ENCODE measurements at regions not wholly inside any gene's neighbourhood (a gene's known extent, or its start where the extent isn't known, plus 50 kb on each side); places are given as distances from the start of the nearest gene placed in this dataset.
A peak's percentile ranks its signal among the peaks of the same experiment; 100 is the strongest.

DNA sequence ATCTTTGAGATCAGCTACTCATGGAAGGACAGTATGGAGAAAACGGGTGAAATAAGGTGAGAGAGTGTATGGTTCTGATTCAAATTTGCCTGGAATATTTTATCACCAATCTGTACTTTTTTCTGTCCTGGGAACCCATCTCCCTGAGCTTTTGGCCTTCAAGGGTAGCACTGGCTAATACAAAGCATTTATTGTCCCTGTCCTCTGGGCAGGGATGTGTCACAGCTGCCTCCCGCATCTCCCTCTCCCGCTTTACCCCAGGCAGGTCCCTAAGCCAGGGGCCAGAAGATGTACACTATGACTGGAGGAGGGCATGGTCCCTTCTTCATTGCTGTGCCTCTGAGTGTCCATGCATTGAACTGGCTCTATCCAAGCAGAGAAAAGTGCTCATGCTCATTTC is 201.7 kb upstream of the CHRNA7 start:
- DNase-seq (ENCODE audit: low read depth): no peak

- no peak for DNase-seq (ENCODE audit: low read depth)
Measured at GRCh38 chr15:31830591-31830990, 199.7 kb upstream of the CHRNA7 start.

DNA sequence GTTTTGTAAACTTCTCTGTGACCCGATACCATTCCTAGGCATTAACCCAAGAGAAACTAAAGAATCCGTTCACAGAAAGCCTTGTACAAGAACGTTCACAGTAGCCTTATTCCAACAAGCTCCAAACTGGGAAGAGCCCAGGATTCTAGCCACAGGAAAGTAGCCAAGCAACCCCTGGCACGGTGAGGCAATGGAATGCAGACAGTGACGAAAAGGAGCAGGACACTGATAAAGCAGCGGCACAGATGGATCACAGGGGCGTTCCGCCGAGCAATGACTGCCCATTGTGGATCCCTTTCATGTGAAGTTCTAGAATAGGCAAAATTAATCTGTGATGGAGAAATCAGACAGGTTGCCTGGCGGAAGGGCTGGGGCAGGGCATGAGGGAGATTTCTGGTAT is 198.7 kb upstream of the CHRNA7 start:
- DNase-seq (ENCODE audit: low read depth): no peak

GRCh38 chr15:31834654-31835053 is 195.7 kb upstream of the CHRNA7 start:
- DNase-seq (ENCODE audit: low read depth): no peak

DNA sequence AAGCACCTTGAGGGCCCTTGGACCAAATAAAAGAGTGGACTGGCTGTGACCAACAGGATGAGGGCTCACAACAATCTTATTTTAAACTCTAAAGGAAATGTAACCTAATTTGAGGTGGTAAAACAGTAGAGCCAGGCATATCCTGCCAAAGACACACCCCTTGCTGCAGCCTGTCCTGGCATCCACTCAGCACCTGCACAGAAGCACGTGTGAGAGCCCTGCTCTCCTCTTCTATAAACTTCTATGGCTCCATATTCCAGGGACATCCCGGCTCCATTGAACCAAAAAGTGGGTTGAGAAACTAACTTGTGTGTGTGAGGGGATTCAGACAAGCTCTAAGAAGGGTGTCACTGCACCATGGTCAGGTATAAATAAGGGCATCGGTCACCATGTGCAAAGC is 190.9 kb upstream of the CHRNA7 start:
- DNase-seq (ENCODE audit: low read depth): no peak

DNA sequence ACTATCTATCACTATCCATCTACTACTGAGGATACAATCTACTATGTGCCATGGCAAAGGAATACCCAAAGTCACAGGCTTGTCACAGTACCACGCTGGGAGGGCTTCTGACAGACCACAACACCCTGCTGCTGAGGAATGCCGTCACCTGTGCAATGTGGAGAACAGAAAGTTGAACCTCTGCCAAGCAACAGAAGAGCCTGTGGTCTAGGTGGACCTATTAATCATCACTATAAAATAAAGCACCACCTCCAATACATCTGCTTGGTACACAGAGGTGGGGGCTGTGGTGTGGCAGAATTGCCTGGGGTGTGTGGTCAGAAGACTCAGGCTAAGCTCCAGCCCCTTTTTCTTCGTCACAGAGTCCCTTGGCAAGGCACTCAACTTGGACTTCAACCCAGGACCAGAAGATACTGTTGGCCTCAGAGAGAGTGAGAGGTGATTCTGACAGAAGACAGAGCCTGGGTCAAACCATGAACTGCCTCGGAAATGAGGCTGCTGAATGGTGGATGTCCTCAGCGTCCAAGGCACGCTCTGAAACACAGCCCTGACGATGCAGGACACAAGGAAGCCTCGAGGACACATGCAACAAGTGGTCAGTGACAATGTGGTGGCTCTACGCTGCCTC is 189.4 kb upstream of the CHRNA7 start:
- peak; percentile 5 for DNase-seq (ENCODE audit: low read depth)

DNA sequence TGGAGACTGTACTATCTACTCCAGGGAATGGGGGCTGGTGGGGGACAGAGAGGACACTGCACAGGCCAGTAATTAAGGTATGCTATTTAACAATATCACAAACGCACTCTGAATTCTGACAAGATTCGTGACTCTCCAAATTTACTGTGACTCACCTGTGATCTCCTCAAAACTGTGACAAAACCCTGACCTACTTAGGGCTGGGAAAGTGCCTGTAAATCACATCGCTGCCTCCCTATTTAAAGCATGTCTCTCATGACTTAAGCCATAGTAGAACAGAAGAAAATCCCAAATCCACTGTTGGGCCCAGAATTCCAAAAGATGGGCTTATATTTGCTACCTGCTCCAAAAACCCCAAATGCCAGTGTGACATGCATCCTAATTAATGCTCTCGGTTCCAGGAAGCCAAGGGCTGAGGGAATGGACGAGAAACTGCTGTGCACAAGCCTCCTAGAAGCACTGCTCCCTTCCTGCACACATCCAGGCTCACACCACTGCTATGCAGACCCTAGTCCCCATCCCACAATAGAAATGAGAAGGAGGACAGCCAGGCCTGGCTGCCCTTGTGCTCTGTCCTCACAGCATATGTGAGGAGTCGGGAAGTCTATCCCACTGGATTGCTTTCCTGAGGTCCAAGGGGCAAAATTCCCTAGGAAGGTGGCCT is 187.7 kb upstream of the CHRNA7 start:
- no peak for DNase-seq (ENCODE audit: low read depth)

DNA sequence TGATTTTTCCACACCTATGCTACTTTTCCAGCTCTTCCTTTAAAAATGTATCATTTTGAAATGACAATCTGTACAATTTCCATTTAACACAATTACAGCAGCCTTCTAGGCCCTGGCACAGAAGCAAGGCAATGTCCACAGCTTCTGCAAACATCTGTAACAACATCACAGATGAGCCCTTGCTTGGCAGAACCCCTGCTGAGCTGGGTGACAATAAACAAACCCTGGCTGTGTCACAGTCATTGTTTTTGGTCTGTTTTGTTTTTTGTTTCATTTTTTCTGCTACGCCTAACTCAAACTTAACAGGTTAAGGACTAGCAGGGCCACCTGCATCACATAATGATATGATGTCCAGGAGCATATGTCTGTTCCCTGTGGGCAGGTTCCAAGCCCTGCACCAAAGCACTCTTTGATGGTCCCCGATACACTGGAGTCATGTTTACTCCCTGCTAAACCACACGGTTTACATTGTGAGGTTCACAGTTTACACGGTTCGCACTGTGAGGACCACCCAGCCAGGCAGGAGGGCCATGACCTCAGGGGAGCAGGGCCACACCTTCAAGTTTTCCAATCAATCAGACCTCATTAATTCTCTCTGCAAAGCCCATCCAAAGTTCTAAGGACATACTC is 186.8 kb upstream of the CHRNA7 start:
- DNase-seq (ENCODE audit: low read depth): no peak

DNA sequence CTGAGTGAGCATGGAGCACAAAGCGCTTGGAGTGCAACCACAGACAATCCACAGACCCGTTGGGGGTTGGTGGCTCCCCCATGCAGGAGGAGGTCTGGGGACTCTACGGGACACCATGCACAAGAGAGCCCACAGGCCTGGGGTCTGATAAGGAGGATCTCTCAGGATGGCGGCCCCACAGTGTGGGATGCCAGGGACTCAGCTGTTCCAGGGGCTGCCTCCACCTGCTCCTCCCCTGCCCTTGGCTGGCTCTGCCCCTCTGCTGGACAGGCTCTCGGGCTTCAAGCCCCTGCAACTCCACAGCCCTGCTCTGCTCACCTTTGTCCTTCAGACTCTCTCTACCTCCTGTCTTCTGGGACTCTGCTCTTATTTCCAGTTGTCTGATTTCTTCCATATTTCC is 184.5 kb upstream of the CHRNA7 start:
- DNase-seq (ENCODE audit: low read depth): no peak

- no peak for DNase-seq (ENCODE audit: low read depth)
Measured at GRCh38 chr15:31847961-31848360, 182.4 kb upstream of the CHRNA7 start.

DNA sequence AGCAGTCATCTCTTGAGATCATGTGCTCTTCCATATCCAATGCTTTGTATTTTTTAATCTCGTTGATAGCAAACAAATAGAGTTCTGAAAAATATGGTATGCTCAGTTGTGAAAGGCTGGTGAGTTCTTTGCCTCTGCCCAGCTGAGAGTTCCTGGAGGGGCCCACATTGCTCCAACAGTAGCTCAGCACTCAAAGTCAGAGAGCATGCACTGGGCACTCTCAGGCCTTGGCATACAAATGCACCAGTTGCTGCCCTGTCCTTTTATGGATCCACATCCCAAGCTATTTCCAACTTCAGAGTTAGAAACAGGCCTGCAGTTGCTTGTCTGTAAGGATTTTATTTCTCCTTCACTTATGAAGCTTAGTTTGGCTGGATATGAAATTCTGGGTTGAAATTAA is 181.7 kb upstream of the CHRNA7 start:
- no peak for DNase-seq (ENCODE audit: low read depth)

DNA sequence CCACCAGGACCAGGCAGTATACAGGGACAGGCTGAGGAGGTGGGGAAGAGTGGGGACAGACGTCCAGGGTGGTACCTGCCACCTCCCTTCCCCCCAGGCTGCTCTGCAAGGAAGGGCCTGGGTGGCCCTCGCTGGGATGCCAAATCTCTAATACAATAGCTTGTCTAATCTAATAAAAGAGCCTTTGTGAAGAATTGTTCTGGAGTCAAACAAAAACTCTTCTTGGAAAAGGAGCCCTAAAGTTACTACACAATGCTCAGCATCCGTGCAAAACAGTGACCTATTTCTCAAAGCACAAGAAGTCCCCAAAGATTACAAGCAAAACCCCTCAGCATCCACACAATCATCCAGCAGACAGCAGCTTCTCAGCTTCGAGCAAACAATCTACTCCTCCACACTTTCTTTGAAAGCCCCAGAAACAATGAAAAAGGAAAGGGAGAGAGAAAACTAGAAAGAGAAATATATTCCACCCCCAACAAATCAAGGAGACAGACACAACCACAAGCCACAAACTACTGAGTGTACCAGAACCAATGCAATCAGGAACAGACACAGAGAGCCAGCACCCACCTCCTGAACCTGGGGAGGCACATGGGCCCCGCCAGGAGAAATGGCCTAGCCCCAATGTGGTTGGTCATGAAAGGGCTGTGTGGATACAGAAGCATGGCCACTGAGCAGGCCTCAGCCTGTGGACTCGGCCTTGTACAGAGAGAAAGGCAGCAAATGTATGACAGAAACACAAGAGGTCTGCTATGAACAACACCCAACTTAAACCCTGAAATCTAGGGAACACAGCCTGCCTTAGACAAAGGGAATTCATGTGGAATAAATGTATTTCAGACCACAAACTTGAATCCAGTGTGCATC is 177.1 kb upstream of the CHRNA7 start:
- no peak for DNase-seq (ENCODE audit: low read depth)

- no peak for DNase-seq (ENCODE audit: low read depth)
Measured at GRCh38 chr15:31856581-31856980, 173.7 kb upstream of the CHRNA7 start.

DNA sequence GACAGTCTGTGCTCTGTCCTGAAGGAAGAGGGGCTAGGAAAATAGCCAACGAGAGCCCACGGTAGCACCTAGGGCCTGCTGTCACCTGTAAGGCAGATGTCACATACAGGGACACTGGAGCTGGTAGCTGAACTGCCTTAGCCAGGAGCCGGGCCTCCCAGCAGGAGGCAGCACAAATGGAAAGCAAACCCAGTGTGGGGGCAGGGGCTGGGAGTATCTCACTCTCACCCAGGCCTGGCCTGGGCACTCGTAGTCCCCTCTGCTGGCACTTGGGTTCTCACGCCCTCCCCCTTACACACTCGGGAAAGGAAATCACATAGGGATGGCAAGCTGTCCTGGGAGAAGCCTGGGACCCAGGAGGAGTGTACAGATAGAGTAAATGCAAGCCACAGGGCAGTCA is 173.1 kb upstream of the CHRNA7 start:
- DNase-seq (ENCODE audit: low read depth): no peak

DNA sequence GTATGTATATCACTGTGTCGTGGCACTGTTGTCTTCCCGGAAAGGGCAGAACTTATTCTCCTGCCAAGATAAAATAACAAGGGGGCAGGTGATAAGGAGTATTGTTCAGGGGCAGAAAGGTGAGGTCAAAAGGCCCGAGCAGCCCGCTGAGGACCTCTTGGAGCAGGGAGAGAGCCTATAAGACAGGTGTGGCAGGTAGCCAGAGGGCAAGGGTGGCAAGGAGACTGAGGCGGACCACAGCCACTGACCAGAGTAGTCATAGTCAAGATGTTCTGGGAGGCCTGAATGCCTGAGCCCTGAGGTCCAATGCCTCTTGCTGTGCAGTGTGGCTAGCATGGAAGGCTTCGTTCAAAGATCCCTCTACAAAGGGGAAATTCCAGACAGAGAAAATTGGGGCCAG is 172.3 kb upstream of the CHRNA7 start:
- DNase-seq (ENCODE audit: low read depth): no peak

DNA sequence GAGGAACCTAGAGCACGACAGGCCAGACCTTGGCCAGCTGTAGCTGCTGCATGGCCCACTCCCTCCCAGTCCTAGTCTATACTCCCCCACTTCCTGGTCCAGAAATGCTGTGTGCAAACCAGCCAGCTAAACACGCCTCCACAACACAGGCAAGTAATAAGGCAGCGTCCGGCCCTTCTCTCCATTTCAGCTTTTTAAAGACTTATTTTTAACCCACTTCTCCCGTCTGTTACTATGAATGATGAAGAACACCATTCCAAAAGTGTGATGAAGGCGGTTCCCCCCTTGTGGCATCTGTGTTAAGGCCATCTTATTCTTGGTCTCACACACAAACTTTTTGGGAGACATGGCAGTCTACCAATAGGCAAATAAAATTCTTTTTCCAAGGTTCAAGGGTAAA is 164.1 kb upstream of the CHRNA7 start:
- DNase-seq (ENCODE audit: low read depth): no peak

DNA sequence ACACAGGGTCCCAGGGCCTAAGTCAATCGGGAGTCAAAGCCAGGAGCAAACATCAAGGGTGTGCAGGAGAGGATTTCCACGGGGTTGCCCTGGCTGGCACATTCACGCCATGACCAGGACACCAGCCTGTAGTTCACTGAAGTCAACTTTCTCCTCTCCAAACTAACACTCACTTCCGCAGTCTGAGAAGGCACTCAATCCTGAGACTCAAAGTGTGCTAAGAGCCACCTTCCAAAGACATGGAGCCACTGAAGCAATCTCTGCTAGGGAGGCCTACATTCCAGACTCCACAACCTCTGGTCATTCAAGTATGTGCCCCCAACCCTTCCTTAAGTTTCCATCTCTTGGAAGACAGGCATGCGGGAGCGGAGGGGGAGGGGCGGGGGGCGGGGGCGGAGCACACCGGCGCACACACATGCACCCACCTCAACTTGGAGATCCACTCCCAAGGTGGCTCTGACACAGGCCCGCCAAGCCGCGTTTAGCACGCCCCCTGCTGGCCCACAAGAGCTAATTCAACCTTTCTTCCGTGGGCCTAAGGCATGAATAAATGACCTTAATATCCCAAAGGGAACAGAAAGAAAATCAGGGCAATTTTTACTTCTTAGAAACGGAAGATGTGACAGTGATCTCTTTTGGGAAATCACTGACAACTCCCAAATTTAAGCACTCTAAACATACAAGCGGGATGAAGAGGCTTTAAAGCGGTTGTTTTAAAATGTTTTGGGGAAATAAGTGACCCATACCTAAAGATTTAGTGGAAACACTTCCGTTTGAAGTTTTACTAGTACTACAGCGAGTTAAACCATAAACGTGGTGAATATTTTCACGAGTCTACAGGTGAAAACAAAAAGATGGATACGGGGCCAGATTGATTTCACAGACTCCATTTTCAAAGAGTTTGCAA is 162.5 kb upstream of the CHRNA7 start:
- DNase-seq (ENCODE audit: low read depth): peak; percentile 27

- DNase-seq (ENCODE audit: low read depth): no peak
Measured at GRCh38 chr15:31869686-31870307, 160.5 kb upstream of the CHRNA7 start.

- peak; percentile 56 for DNase-seq (ENCODE audit: low read depth)
Measured at GRCh38 chr15:31870328-31871165, 159.8 kb upstream of the CHRNA7 start, which contains the start of gene OTUD7A. Gene OTUD7A, minus strand, starts transcription at chr15:31870673.
